ENCODE measurements at regions not wholly inside any gene's neighbourhood (a gene's known extent, or its start where the extent isn't known, plus 50 kb on each side); places are given as distances from the start of the nearest gene placed in this dataset.

DNA sequence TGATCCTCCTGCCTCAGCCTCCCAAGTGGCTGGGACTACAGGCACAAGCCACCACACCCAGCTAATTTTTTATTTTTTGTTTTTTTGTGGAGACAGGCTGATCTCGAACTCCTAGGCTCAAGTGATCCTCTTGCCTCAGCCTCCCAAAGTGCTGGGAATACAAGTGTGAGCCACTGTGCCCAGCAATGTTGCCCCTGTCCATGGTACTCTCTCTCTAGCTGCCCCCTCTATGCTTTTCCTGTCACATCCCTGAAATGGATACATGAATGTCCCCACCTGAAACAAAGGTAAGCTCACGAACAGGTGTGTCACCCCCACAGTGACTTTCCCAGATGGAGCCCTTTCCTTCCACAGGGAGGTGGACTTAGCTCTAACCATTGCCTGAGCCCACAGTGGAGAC, 141.1 kb upstream of the MGMT start:
- no peak for DNase-seq

GRCh38 chr10:129328546-129328945, 138.5 kb upstream of the MGMT start:
- DNase-seq = no peak

DNA sequence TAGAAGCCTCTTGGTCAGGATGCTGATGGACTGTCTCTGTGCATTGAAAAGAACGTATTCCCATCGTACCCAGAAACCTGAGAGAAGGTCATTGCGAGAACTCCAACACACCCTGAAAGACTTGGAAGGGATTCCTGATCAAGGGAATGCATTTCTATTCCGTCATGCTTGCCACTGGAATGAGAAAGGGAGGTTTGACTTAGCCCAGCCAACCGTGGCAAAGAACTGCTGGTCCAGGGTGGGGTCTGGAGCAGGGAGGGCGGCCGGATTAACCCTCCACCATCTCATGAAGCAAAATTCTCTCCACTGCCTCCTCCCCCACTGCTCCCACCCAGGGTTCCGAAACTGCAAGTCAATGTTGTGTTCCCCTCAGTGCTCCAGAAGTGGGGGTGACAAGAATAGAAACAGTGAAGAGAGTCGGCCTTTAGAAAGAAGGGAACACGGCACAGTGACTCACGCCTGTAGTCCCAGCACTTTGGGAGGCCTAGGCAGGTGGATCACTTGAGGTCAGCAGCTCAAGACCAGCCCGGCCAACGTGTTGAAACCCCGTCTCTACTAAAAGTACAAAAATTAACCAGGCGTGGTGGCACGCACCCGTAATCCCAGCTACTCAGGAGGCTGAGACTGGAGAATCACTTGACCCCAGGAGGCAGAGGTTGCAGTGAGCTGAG, 137.5 kb upstream of the MGMT start:
- no peak for DNase-seq

- no peak for DNase-seq
Measured at GRCh38 chr10:129330211-129330610, 136.8 kb upstream of the MGMT start.

- no peak for DNase-seq
Measured at GRCh38 chr10:129331207-129331838, 135.7 kb upstream of the MGMT start.

DNA sequence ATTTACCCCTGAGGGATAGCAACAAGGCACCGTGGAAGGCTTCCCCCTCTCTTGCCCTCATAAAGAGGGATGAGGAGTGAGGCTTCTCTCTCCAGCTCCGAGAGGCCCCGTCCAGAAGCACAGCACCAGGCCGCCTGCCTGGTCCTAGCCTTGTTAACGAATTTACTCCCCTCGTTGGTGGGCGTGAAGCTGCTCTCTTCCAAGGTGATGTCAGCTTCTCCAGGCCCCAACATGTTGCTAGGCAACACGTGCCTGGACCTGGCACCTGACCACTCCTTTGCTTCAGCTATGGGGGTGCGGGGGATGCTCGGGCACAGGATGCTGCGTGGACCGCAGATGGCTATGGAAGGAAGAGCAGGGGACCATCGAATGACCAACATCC, 135.2 kb upstream of the MGMT start:
- no peak for DNase-seq

- DNase-seq = no peak
Measured at GRCh38 chr10:129332476-129332875, 134.6 kb upstream of the MGMT start.

GRCh38 chr10:129333706-129334105, 133.3 kb upstream of the MGMT start:
- DNase-seq = no peak

DNA sequence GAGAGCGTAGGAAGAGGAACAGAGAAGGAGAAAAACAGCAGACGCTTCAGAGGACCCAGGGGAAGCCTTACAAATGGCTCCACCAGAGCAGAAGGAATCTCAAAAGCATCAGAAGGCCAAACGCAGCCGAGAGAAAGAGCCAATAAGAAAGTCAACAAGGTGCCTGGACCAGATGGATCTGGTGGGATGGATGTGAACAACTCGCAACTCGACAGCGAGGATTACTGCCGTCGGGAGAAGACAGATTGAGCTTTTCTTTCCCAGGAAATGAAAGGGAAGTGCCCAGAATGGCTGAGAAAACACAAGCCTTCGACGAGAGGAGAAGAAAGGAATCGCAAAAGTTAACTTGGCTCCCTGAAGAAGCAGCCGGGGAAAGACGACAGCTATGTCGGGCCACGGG, 132.8 kb upstream of the MGMT start:
- no peak for DNase-seq

DNA sequence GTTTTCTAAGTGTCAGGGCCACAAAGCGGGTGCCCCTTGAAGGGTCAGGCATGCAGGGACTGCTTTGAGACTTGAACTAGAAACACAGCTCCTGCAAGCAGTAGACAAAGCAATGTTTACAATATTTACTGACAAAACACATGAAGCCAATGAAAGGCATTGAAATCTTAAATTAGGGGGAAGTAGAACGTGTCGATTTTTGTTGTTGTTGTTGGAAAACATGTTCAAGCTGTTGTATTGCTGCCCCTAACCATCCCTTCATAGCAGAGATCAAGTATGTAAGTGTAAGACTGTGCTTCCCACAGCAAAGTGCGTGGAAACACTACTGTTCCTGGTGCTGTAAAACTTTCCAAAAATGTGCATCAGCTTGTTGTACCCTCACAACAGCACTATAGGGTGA, 131.6 kb upstream of the MGMT start:
- no peak for DNase-seq

DNA sequence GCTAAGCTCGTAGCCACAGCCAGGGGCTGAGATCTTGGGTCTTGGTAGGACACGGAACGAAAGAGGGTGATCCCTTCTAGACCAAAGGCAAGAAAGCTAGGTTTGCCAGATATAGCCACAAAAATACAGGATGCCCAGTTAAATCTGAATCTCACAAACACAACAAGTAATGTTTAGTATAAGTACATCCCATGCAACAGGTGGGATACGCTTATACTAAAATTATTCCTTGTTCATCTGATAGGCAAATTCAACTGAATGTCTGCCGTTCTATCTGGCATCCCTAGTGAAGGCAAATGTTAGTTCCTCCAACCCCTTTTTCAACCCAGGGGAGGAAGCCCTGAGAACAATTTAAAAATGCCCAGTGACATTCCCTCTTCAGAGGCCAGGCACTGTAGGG, 131.1 kb upstream of the MGMT start:
- no peak for DNase-seq

DNA sequence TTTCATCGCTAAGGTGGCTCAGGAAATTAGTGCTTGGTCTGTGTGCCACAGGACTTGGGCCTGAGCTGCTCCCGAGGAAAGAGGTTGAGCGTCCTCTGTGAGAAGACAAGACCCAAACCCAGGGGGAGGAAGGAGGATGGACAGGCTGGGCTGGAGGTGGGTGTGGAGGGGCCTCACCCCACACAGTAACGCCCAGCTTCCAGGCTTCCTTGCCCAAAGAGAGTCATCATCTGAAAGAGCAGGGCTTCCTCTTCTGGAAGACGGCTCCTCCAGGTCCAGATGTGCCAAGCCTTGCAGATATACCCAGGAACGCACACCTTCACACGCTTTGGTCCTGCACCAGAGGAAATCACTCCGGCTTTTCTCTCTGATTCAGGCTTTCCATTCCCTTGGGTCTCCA, 127.8 kb upstream of the MGMT start:
- DNase-seq = no peak

- DNase-seq = no peak
Measured at GRCh38 chr10:129339841-129340240, 127.2 kb upstream of the MGMT start.

DNA sequence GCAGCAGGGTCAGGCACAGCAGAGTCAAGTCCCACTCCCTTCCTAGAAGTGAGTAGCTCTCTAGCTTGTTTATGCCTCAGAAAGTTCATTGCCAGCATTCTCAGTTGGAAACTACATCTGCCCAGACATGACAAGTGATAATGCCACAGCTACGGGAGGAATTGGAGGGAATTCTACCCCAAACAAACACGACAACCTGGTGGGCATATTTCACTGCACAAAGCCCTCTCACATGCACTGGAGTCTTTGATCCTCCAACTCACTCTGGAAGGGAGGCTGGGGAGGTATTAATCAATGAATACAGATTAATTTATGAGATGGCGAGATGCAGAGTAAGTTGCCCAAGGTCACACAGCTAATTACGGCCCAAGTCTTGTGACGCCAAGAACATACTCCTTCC, 126.0 kb upstream of the MGMT start:
- no peak for DNase-seq

DNA sequence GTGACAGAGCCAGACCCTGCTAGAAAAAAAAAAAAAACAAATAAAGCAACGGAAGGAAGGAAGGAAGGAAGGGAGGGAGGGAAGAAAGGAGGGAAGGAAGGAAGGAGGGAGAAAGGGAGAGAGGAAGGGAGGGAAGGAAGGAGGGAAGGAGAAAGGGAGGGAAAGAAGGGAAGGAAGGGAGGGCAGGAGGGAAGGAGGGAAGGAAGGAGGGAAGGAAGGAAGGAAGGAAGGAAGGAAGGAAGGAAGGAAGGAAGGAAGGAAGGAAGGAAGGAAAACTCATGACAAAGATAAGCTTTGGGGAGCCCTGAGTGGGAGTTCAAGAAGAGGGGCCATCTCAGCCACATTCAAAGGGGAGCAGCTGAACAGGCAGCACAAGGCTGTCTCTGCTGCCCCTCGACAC, 124.7 kb upstream of the MGMT start:
- DNase-seq = no peak

DNA sequence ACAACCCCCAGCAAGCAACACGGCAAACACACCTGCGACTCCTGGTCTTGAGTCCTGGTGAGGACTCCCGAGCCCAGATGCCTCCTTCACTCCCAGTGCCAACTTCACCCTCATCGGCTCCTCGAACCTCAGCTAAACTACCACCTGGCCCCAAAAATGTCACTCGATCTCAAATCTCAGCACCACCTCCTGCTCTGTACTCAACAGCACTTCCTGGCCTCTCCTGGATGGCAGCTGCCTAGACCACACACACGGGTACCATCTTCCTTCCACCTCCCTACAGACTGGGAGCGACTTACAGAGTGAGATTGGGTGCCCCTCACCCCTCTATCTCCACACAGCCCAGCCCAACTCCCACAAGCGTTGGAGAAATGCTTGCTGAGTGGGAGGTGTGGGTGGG, 123.9 kb upstream of the MGMT start:
- no peak for DNase-seq

- no peak for DNase-seq
Measured at GRCh38 chr10:129344103-129344502, 122.9 kb upstream of the MGMT start.

DNA sequence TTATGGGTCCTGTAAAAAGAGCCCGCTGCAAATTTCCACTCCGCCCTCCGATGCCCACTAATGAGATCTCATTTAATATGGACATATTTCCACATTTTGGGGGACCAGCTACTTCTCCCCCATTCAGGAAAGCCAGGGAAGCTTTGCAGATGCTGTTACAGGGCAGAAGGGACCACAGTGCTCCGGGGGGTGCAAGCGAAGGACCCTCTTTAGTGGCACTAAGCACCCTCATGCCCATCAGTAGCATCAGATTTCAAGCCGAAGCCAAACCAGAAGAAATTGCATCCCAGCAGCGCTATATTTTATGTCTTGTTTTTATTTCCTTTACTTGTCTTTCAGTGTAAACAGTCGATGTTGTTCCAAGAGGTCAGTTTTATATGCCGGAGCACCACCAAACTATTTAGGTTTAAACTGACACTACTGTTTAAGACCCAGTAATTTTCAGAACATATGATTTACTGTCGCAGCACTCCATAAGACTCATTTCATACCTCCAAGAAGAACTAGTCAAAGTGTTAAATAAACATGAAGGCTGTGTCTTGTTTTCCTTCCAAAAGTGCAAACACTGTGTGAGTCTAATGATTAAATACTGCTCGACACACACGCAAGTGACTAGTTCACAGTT, 122.2 kb upstream of the MGMT start:
- no peak for DNase-seq

GRCh38 chr10:129345763-129346162, 121.3 kb upstream of the MGMT start:
- no peak for DNase-seq

DNA sequence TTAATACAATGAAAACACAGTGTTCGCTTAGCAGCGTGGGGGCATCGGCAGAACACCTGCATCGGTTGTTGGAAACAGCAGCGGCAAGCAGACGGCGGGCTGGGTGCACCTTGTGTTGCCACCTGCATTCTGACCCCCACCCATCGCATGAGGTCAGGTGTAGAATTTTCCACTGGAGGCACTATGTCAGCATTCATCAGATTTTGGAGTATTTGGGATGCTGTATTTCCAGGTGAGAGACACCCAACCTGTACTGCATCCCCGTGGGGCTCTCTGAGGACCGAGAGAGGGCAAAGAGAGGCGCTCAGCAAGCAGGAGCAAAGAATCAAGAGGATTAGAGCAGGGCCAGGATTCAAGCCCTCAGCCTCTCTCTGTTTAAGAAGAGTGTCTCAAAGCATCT, 116.4 kb upstream of the MGMT start:
- DNase-seq = no peak

GRCh38 chr10:129353101-129353500, 113.9 kb upstream of the MGMT start:
- DNase-seq = no peak

DNA sequence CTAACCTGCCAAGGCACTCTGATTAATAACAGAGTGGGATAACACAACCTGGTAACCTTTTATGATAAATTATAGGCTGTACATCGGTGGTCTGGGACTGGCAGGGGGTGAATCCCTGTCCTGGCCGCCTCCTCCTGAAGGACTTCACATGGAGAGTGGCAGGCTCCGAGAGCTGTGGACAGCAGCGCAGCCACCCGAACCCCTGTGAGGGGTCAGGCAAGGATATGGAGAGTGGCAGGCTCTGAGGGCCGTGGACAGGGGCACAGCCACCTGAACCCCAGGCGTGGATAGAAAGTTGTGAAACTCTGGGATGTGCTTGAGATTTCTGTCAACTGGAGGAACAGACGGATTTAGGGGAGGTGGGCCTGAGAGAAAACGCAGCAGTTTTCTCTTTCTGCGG, 107.0 kb upstream of the MGMT start:
- no peak for DNase-seq

- no peak for DNase-seq
Measured at GRCh38 chr10:129361676-129362376, 105.2 kb upstream of the MGMT start.

GRCh38 chr10:129364949-129365348, 102.1 kb upstream of the MGMT start:
- DNase-seq = no peak
